GM04504 (cell line): ENCODE measurements at regions not wholly inside any gene's neighbourhood (a gene's known extent, or its start where the extent isn't known, plus 50 kb on each side); places are given as distances from the start of the nearest gene placed in this dataset.

Experiments
- DNase-seq: peaks from one replicate; pipeline ENCODE4 v3.0.0-alpha.2; 2012; ENCODE audit warnings: low read depth

DNA sequence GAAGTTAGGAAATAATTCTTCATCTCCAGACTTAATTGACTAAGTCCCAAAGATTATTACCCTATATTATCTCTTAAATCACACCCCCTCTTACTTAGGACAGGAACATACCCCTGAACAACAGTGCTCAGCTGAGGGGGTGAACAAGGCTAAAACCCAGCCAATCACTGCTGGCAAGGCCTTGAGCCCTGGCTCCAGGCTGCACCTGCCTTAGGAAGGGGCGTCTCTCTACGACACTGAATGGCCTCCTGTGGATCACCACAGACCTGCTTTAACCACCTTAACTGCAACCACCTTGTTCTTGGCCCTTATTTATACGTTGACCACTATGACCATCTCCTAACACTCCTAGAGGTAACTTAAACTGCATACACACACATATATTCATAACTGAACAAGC is 267.4 kb upstream of the THBS1 start:
- DNase-seq: no peak

GRCh38 chr15:39313881-39314280 is 267.0 kb upstream of the THBS1 start:
- no peak for DNase-seq

DNA sequence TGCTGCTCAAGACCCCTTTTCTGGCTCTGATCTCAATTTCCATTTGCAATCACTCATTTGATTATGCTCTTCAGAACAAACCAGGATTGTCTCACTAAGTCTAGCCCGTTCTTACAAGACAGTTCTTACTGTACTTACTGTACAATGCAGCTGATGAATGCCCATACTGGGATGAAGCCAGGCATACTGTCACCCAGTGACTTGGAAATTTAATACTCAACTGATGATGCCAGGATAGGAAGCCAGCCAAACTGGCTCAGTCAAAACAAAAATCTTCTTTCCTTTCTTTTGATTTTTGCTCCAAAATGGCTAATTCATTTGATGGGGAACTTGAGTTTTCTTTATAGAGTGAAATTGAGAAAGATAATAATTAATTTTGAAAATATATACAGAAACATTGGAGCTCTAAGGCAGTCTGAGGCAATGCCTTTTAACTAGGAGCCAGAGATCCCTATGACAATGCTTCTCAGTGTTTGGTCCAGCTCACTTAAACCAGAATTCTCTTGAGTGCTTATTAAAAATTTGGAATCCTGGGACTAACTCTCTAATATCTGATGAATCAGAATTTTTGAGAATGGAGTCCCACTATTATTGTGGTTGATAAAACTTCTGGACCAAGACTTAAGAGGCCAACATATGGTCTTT is 265.6 kb upstream of the THBS1 start:
- DNase-seq: no peak

DNA sequence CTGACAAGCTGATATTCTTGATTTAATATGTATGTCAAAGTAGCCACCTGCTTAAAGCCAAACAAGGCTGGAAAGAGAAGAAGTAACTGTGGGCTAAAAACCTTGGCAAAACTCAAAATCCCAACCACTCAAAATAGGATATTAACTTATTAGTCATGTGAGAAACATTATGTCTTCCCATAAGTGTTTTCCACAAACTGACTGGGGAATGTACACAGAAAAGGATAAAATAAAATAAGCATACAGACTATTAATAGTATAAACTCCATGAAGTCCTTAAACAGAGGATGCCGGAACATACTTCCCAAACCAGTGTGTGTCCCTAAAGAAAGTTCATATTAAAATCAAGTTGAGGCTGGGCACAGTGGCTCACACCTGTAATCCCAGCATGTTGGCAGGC is 263.7 kb upstream of the THBS1 start:
- no peak for DNase-seq

- no peak for DNase-seq
Observed at GRCh38 chr15:39318231-39318630, 262.6 kb upstream of the THBS1 start.

- DNase-seq: no peak
Observed at GRCh38 chr15:39320355-39320754, 260.5 kb upstream of the THBS1 start.

DNA sequence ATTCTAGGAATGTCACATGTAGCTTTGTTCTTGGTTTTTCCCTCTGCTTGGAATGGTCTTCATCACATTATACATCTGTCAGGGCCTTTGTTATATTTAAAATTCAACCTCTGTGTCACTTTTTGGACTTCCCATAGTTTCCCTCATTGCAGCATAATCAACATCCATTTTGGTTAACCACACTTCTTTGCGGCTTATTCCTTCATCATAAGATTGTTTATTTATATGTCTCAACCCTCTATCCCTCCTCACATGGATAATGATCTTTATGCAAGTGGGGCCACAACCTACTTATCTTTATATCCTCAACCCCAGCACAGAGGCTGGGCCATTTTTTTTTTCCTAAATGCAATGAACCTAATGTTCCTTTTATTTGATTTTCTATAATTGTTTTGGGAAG is 260.0 kb upstream of the THBS1 start:
- DNase-seq: no peak

GRCh38 chr15:39321977-39322376 is 258.9 kb upstream of the THBS1 start:
- DNase-seq: no peak

DNA sequence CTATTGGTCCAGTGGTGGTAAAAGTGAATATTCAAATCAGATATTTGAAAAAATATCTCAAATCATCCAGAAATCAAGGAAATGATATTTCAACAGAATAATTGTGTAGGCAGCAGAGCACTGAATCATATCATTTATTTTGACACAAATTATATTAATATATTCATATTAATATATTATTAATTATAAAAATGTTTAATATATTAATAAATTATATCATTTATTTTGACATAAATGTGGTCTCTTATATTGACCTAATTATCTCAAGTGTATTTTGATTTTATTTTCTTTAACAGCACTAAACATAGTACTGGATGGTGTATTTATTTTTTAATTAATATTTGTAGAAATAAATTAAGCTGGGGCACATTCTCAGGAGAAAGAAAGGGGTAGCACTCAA is 257.7 kb upstream of the THBS1 start:
- no peak for DNase-seq

GRCh38 chr15:39323706-39324105 is 257.2 kb upstream of the THBS1 start:
- no peak for DNase-seq

- DNase-seq: no peak
Observed at GRCh38 chr15:39326306-39326975, 254.4 kb upstream of the THBS1 start.

DNA sequence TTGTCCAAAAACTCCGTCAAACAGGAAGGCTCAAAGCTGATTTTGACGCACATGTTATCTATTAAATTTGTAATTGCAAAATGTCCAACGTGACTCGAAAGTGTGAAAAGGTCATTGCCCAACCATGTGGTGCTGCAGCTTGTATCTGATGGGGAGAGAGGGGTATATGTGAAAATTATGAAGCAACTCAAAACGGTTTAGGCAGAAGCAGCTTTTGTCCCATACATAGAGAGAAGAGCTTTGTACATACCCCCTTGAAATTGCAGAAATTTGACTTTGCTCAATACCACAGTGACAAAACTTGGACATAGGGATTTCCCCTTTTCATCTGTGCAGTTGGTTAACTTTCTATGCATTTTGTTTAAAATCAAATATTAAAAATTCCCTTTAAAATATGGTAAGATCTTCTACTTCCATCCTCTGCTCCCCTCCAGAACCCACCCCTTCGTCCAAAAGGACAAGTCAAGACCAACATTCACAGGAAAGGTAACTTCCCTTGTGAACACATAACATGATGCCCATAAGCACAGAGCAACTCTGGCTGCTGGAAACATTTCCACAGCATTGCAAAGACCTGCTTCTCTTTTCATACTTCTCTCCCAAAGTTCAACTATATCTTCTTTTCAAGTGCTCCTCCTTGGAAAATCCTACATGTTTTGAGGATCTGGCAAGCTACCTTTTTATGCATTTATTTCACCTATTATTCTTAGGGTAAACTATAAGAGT is 253.7 kb upstream of the THBS1 start:
- DNase-seq: no peak

GRCh38 chr15:39330061-39330460 is 250.8 kb upstream of the THBS1 start:
- no peak for DNase-seq

GRCh38 chr15:39331584-39331983 is 249.3 kb upstream of the THBS1 start:
- no peak for DNase-seq

GRCh38 chr15:39332846-39333245 is 248.0 kb upstream of the THBS1 start:
- DNase-seq: no peak

GRCh38 chr15:39333393-39333792 is 247.5 kb upstream of the THBS1 start:
- DNase-seq: no peak

DNA sequence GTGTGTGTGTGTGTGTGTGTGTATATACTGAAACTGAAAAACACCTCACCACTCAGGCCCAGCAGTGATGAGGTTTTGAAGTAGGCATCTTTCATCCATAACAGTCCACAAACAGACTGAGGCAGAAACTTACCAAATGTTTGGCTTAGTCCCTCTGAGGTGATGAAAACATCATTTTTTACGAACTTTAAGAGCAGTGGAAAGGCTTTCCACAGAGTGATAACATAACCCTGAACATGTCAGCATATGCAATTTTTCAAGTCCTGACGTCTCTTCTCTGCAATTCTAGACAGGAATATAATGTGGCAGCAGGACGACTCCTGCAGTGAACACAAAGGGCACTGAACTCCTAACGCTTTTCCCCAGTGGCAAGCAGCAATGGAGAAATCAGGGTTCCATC is 247.0 kb upstream of the THBS1 start:
- DNase-seq: no peak

- DNase-seq: no peak
Observed at GRCh38 chr15:39336926-39337325, 244.0 kb upstream of the THBS1 start.

- DNase-seq: no peak
Observed at GRCh38 chr15:39338251-39338650, 242.6 kb upstream of the THBS1 start.

DNA sequence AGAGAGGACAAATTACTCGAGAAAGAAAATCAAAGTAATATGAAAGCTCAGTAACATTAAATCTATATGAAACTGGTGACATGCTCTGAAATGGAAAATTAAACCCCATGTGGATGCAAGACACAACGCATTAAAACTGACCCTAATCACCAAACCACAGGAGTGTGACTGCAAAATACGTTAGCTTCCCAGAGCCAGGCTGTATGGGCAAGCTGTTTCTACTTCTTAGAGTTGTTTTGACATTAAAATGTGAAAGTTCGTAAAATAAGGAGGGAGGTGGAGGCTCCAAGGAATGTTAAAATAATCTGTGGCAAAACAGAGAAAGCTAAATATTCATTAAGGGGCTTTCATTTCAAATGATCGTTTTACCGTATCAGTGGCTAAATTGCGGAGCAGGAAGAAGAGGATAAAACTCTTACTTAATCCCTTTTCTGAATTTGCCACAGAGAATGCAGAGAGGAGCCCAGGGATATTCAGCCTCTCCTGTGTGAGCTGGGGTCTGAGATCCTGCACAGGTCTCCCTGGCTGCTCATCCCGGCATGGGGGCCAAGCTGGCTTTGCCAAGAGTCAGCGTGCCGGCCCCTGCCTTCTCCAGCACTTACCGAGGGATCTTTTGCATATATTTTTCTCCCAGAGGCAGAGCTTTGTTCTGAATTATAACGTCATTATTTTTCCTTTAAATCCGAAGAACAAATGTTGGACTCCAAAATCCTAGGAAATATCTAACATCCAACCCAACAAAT is 239.8 kb upstream of the THBS1 start:
- DNase-seq: no peak

- peak; percentile 75 for DNase-seq
Observed at GRCh38 chr15:39344662-39345141, 236.2 kb upstream of the THBS1 start.

- peak; percentile 94 for DNase-seq
Observed at GRCh38 chr15:39345176-39345575, 235.7 kb upstream of the THBS1 start.

GRCh38 chr15:39347453-39347852 is 233.4 kb upstream of the THBS1 start:
- DNase-seq: no peak
